ENCODE measurements at regions not wholly inside any gene's neighbourhood (a gene's known extent, or its start where the extent isn't known, plus 50 kb on each side); places are given as distances from the start of the nearest gene placed in this dataset.

GRCh38 chr18:54772056-54772455, 56.2 kb upstream of the RAB27B start:
- no peak for DNase-seq

GRCh38 chr18:54774423-54774822, 53.9 kb upstream of the RAB27B start:
- DNase-seq = no peak

GRCh38 chr18:54774981-54775665, 53.2 kb upstream of the RAB27B start:
- no peak for DNase-seq

- no peak for DNase-seq
These were observed 52.6 kb upstream of the RAB27B start for GRCh38 chr18:54775686-54776085.

GRCh38 chr18:54776282-54776977, 51.8 kb upstream of the RAB27B start:
- DNase-seq = no peak

GRCh38 chr18:54777118-54777791, 51.0 kb upstream of the RAB27B start:
- DNase-seq = no peak

- no peak for DNase-seq
These were observed 50.3 kb upstream of the RAB27B start for GRCh38 chr18:54777989-54778388.
